HG02571 (cell line): ENCODE measurements at regions not wholly inside any gene's neighbourhood (a gene's known extent, or its start where the extent isn't known, plus 50 kb on each side); places are given as distances from the start of the nearest gene placed in this dataset.
A peak's percentile ranks its signal among the peaks of the same experiment; 100 is the strongest.

Experiments
- ATAC-seq: cut with Tn5 transposase; IDR thresholded peaks from one replicate; pipeline ENCODE4 v1.9.1; 2021; ENCODE audit warnings: mild to moderate bottlenecking, moderate library complexity; ENCODE audit not compliant: unreplicated experiment

DNA sequence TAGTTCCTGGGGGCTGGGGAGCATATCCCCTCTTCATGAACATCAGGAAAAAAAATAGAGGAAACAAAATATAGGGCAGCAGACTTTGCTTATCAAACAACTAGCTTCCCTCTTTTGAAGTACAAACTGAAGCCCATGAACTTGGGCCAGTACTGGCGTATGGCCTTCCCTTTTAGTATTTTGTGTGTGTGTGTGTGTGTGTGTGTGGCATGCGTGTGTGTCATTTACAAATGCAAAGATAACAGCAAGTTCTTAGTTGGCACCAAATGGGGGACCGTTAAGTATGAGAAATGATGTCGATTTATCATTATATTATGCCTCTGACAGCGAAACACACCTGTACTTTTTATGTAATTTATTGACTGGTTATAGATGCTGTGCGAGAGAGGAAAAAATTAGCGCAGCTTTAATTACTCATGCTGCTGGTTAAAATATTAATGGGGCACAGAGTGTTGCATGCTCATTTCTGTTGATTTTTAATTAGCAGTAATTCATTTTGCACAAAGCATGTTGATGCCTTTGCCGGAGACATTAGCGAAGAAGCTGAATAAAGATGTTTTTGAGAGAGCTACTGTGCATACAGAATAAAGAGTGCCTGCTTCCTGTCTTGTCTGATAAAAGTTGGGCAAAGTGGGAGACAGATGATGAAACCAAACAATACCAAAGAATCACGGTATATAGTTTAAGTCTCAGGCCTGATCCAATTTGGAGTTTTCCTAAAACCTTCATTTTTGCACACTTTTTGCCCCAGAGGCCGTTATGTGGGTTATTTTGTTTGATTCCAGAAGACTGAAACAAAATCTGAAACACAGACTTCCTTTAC, 297.1 kb downstream of the SATB1 start:
- no peak for ATAC-seq

DNA sequence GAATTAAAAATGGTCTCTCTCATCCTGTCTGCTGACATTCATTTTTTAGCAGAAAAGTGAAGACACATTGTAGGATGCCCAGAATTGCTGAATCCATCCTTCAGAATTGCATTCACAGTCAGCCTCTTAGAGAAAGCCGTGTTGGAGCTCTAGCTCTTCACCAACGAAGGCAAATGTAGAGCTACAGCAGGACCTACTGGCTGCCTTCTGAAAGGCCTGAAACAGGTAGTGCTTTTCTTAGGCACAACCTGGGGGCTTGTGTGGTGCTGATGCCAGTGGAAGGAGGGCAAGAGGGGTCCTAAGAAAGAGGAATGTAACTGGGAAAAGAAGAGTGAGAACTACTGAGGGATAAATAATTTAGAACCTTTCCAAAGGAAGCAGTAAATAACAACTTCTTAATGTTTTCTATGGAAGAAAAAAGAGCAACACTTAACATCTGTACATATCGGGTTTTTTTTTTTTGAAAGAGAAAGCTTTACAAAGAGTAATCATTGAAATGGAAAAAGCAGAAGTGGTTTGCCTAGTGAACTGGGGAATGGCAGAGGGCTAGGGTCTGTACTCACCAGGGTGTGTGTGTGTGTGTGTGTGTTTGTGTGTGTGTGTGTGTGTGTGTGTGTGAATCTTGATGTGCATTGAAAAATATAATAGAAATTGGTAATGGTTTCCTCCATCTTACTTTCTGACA, 297.8 kb downstream of the SATB1 start:
- peak; percentile 66 for ATAC-seq

DNA sequence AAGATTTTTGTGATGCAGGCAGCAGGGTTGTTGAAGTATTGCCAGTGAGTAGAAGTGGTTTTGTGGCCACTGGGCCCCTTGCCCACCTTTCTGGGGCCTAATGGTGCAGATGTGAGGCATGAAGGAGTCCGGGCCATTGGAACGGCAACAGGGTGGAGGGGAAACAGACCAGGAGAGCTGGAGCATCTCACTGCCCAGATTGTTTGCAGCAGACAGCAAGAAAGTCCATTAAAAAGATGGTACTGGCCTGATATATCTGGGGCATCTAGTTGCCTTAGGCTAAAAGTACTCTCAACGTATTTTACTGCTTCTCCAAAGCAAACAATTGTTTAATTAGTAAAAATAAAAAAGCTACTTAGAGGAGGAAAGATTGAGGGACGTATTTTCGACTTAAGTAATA, 298.4 kb downstream of the SATB1 start:
- ATAC-seq: no peak

DNA sequence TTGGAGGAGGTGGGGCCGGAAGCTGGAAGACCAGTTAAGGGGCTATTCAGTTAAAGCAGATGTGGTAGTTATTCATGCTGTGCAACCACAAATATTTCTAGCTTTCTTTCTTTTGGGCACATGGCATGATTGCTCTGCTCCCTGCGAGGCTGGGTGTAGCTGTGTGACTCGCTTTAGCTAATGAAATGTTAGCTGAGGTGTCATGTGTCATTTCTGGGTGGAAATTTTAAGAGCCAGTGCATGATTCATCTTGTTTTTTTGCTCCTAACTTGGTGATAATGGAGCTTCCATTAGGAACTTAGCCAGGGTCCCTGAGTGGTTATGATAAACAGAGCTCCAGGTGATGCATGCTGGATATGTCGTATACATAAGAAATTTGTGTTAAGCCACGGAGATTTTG, 300.6 kb downstream of the SATB1 start:
- no peak for ATAC-seq

DNA sequence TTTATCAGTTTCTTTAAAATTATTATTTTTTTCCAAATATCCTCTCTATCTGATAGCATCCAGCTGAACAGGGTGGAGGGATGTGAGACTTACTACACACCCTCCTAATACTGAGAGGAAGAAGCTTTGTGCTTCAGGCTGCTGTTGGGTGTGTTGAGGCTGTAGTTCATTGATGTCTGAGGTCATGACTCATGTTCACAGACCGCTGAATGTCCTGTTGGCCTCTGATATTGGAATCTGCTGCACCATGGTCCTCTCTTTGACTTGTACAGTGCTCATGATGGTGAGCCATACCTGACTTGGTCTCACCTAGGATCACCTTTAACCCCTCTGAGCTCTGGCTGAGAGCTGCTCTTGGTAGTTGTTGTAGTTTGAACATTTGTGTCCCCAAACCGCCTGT, 302.9 kb downstream of the SATB1 start:
- ATAC-seq: no peak

GRCh38 chr3:18121020-18121419, 304.1 kb downstream of the SATB1 start:
- ATAC-seq: no peak

GRCh38 chr3:18119866-18120265, 305.3 kb downstream of the SATB1 start:
- no peak for ATAC-seq

- no peak for ATAC-seq
These were observed 310.2 kb downstream of the SATB1 start for GRCh38 chr3:18114894-18115293.

GRCh38 chr3:18113417-18113816, 311.7 kb downstream of the SATB1 start:
- no peak for ATAC-seq

DNA sequence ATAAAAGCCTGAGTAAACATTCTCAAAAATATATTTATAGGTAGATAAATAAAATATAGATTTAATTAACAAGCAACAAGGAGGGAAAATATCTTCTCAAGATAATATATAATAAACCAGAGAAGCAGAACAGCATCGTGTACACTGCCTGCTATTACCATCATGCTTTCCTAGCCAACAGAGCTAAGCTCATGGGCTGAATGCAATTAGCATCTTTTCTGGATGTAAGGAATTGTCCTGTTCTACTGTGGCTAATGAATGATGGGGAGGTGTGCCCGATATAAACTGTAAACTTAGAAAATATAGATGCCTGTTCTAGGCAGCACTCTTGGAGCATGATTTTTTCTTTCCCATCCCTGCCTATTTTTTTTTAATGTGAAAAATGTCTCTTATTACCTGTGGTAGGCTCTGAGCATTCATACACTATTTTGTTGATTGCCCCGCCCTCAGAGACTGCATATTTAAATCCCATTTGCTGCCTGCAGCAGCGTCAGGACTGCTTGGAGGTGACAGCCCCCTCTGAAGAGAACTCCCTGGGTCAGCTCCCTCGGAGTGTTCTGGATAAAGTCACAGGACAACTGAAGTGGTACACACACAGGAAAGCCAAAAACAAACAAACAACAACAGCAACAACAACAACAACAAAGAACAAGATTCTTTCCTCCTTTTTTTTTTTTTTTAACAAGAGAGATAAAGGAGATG, 312.3 kb downstream of the SATB1 start:
- ATAC-seq: no peak

DNA sequence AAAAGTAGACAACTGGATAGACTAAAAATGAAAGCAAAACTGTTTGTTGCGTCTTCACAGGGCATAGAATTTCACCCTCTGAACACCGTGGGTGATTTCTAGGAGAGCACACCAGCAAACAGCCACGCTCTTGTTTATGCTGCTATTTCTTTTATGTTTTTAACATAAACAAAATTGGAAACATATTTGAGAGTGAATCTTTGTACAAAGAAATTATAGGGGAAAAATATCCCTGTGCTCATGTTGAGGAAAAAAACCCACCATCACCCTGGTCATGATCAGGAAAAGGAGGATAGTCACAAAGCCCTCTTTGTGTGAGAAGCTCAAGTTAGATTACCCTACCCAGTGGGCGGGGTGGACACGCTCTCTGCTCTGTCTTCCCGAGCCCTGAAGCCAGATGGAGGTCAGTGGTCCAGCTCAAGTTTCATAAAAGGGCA, 313.3 kb downstream of the SATB1 start:
- ATAC-seq: peak; percentile 88

- ATAC-seq: no peak
These were observed 321.5 kb downstream of the SATB1 start for GRCh38 chr3:18103591-18103990.

DNA sequence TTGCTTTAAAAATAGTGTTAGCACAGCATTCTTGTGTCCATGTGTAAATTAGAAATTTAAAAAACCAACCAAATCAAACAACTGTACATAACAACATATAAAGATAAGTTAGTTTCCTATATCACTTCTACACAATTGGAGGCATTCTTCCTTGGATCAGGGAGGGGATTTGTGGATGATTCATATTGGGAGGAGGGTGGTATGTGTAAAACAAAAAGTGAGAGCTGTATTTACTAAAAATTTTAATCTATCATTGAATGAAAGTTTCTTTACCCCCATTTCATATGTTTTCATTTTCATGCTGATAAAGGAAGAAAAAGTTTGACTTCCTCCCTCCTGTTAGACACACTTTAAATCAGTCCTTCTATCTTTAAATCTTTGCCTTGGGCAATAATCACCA, 325.0 kb downstream of the SATB1 start:
- ATAC-seq: no peak

DNA sequence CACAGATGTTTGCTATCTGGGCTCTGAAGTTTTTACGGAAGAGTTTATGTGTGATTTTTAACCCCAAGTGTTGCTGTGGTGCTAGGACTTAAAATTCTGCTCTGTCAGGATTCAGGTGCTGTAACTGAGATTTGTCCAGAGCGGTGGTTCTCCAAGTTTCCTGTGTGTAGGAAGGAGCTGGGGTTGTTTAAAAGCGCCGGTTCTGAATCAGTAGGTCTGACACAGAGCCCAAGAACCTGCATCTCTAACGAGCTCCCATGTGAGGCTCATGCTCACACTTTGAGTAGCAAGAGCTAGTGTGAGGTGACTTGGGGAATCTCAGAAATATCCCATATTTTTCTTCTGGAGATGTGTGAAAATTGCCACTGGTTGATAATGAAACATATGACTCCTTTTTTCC, 325.5 kb downstream of the SATB1 start:
- no peak for ATAC-seq

DNA sequence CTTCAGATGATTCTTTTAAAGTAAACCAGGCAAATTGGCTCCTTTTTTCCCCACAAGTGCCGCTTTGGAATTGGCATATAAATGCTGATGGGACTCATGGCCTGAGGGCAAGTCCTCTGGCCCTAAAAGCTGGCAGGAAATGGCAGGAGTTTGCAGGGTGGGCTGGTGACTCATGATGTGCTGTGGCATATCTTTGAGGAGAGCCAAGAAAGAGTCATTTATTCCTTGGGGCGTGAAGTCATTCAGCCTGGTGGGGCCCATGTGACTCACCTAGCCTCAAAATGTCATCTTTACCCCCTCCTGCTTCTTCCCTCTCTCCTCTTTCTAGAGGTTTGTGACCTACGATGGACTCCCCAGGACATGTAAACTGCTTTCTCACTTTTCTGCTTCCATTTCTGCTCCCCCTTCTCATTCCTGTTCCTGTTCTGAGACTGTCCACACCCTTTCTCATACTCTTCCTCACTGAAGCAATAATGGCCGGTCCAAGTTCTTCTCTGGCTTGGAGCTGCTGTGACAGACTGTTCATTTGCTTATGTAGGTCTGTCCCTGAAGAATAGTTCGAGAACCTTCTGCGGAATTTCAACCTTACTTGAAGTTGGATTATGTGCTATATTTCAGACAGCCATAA, 326.1 kb downstream of the SATB1 start:
- ATAC-seq: no peak

GRCh38 chr3:18097989-18098388, 327.1 kb downstream of the SATB1 start:
- ATAC-seq: no peak

DNA sequence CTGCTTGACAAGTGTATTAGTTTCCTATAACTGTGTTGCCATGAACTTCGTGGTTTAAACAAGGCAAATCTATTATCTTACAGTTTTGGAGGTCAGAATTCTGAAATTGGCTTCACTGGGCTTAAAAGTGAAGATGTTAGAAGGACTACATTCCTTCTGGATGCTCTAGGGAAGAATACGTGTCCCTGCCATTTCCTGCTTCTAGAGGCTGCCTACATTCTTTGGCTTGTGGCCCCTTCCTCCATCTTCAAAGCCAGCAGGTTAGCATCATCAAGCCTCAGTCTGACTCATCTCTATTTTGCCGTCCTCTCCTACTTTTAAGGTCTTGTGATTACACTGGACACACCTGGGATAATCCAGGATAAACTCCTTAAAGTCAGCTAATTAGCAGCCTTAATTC, 327.7 kb downstream of the SATB1 start:
- no peak for ATAC-seq

GRCh38 chr3:18092726-18093125, 332.4 kb downstream of the SATB1 start:
- ATAC-seq: no peak

DNA sequence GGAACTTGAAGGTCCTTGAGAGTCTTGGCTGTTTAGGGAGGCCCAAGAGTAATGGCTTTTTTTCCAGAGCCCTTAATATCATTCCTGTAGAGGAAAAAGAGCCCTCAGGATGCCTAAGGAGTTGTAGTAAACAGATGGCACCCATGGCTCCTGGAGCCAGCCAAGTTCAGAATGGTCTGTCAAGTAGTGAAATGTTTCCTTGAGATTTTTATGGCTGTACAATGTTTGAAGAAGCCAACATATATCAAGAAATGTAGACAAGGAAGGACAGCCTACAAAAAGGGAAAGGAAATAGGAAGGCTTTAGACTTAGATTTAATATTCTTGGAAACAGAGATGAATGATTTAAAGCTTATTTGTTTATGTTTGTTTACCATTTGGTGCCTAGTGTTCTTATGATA, 334.8 kb downstream of the SATB1 start:
- ATAC-seq: no peak

DNA sequence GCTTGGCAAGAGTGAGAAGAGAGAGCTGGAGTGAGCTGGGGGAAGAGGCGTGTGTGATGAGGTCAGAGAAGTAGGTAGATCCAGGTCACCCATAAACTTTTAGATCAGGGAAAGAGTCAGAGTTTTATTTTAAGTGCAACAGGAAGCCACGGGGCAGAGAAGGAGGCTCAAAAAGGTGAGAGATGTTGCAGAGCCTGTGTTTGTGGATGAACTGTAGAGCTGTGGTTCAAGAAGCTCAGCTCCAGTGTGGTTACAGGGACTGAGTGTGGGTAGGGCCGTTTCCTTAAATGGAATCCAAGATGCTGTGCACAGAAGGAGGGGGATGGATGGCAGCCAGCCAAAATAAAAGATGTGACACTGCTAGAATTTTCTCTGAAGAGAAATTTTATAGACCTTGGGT, 337.2 kb downstream of the SATB1 start:
- ATAC-seq: no peak

DNA sequence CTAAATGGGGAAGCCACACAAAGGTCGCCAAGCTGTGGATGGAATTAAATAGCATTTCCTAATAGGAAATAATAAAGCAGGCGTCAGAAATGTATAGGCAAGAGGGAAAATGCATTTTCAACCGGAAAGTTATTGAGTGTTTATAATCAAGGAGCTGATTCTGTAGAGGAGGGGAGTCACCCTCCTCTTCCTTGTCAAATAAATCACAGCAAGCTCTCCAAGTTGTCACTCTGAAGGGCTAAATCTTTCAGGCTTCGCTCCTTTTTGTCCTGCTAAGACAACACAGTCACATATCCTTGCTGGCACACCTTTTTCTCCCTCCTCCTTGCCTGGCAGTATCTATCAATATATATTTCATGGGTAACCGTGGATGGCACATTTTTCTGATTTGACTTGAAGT, 338.4 kb downstream of the SATB1 start:
- no peak for ATAC-seq
